NCI-H82 treated with DMSO at 0.1 percent for 48 hours (cell line): ENCODE measurements at regions not wholly inside any gene's neighbourhood (a gene's known extent, or its start where the extent isn't known, plus 50 kb on each side); places are given as distances from the start of the nearest gene placed in this dataset.
A peak's percentile ranks its signal among the peaks of the same experiment; 100 is the strongest.

Experiments used
- DNase-seq: peaks from one replicate; lab custom pipeline; 2025; ENCODE audit not compliant: unreplicated experiment; lab: John Stamatoyannopoulos, UW

GRCh38 chr4:136861091-136861490 is 671.2 kb downstream of the PCDH18 start:
- no peak for DNase-seq

- DNase-seq, result no peak
Observed at GRCh38 chr4:136858903-136859302, 673.4 kb downstream of the PCDH18 start.

- no peak for DNase-seq
Observed at GRCh38 chr4:136855886-136856285, 676.4 kb downstream of the PCDH18 start.

DNA sequence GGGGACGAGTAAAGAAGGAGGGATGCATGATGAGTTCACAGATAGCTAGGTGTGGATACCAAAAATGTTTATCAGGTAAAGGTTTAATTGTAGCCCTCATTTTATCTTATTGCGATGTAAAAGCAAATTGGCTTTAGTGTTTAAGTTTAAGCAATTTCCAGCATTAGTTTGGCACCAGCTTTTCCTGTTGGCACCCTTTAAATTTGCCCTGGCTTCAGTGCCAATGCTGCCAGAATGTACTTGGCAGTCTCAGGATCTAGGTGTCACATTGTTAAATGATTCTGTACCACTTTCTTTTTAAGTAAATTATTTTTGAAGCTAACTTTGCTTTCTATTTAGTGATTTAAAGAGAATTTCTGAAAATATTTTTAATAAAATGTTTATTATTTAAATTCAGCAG is 681.8 kb downstream of the PCDH18 start:
- no peak for DNase-seq

- no peak for DNase-seq
Observed at GRCh38 chr4:136847881-136848621, 684.2 kb downstream of the PCDH18 start.

DNA sequence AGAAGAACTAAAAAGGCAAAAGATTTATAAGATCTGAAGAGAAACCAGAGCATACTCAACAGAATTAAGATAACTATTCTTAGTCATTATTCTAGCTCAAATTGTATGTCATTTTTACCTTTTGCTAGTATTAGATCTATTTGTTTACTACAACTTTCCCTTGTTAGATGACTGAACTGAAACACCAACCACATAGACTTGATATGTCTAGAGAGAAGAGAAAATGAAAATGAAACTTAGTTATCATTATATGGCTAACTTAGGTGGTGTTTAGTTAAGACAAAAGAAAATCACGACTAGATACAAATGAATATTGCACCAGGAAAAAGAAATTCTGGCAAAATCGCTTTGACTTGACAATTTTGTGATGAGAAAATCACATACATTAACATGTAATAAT is 690.8 kb downstream of the PCDH18 start:
- no peak for DNase-seq

DNA sequence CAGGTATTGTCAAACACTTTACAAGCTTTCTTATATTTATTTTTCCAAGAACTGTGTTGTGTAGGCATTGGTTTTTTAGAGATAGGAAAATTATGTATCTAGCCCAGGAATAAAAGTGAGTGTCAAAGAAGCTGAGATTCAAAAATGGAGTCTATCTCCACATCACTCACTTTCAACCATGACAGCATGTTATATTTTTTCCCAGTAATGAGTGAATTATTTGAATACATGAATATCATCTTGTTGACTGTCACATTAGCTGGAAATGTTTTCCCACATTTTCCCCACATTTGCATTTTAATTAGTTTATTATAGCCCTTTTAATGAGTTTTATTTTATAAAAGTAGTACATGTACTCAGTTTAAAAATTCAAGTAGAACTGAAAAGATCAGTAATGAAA is 693.7 kb downstream of the PCDH18 start:
- no peak for DNase-seq

DNA sequence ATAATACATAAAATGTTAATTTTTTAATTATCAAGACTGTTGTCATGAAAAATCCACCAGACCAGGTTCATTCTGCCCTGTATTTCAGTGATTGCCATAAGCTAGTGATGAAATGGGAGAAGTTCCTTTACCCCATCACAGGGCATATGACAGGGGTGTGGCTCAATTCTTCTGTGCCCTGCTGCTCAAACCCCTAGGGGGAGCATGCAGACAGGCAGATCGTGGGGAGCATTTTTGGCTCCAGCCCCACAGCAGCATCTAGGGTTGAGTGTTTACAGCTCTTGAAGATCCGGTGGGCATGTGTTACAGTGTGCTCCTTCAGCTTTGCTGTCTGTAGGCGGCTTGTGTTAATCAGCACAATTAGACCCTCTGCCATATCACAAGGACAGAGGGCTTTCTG is 700.7 kb downstream of the PCDH18 start:
- DNase-seq, result no peak

DNA sequence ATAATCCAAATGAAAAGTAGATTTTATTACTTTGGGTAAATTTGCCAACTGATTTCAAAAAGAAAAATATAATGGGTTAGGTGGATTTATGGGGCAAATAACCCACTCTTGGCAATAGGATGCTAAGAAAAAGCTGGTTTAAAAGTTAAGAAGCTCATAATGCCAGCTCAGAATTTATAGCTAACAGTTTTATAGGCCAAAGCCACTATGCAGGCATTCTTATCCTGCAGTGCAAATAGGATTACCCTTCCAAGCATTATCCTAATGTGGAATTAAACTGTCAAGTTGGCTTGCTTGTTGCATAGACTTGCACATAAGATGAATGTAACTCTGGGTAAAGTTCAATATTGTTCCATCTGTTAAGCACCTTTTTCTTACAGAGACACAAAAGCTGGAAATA is 703.0 kb downstream of the PCDH18 start:
- DNase-seq, result peak; percentile 78

DNA sequence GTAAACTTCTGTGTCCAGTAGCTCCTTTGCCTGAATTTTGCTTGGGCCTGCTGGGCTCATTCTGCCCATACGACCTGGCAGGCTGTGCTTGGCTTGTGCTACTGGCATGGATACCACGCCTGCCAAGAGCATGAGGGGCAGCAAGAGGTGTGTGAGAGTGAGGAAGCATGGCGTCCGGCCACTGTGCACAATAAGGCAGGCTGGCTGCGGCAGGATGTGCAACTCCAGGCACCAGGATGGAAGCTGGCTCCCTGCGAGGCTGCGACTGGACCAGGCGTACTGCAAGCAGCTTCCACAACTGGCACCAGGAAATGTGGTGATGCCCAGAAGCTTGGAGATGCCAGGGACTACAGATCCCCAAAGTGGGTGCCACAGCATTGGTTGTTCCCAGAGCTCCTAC is 709.3 kb downstream of the PCDH18 start:
- DNase-seq, result no peak

DNA sequence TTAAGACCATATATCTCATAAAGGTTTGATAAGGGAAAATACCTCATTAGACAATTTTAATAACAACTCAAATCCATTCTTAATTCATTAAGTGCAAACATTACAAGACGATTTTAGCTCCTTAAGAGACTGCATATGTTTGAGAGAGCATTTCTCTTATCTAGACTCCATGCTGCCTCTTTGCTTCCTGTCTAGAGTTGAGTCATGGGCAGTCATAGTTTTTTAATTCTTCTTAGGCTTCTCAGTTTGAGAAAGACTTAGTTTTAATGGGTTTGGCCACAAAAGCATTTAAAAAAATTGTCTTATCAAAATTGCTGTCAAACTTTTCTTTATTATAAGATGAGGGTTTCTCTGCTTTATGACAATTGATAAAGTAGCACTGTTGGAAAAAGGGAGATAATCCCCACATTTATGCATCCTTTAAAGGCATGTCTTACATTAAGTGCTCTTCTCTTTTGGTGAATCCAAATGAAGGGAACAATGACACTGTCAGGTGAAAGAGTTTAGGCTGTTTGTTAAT is 713.4 kb downstream of the PCDH18 start:
- DNase-seq, result no peak

DNA sequence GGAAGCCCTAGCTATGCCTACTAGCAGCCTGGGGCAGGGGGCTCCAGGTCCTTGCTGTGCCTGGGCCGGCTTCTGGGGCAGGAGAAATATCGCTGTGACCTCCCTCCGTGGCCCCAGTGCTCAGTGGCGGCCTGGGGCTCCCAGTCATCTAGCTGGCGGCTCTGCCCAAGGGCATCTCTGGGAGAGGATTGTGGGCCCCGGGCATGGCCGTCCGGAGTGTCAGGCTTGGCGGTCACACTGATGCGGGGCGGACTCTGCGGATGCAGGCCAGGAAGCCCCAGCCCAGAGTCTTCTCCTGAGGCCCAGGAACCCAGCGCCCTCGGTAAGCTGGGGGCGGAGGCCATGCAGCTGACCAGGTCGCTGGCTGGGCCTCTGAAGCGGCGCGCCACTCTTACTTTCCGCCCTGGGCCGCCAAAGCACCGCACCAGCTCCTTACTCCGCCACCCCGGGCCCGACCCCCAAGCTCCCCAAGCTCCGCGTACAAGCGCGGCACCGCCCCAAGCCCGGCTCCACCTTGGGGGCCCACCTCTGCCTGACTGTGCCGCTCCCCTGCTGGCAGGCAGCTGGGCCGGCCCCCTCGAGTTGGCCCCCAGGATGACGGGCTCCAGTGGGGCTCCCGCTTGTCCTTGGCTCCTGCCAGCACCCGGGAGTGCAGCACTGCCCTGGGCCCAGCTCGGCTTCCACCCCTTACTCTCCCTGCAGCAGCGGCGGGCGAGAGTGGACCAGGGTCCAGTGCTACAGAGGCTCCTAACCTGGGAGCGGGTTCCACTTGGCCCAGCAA is 720.0 kb downstream of the PCDH18 start:
- no peak for DNase-seq

- no peak for DNase-seq
Observed at GRCh38 chr4:136811496-136812077, 720.7 kb downstream of the PCDH18 start.

GRCh38 chr4:136810626-136811025 is 721.7 kb downstream of the PCDH18 start:
- DNase-seq, result no peak

DNA sequence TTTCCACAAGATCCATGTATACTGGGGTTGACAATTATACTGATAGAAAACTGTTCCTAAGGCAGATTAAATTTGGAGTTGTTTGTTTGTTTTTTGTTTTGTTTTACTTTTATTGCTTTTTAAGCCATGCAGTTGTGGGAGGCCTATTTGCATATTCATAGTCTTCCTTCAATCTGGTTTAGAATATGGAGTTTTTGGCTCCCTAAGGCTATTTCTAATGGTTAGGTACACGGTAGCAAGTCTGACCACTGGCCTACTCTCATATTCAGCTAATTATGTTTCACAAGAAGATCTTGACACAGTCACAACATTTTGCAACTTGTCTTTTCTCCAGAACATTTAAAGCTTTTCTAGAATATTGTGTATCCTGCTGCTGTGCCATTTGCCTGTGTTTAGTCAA is 725.5 kb downstream of the PCDH18 start:
- no peak for DNase-seq

DNA sequence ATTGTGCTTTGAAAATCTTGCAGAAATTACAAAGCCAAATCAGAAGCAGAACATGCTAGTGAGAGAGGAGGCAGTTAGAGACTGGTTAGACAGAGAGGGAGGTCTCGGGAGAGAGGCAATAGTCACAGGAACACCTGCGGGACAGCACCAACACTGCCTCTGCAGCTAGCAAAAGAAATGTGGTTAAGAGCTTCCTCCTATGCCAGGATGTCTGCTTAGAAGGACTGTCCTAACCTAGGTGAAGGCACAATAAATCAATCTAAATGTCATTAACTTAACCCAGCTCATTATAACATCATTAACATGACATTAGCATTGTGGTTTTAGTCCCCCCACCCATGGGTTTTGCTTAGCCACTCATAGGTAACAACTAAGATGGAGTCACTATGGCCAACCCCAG is 726.7 kb downstream of the PCDH18 start:
- DNase-seq, result no peak

DNA sequence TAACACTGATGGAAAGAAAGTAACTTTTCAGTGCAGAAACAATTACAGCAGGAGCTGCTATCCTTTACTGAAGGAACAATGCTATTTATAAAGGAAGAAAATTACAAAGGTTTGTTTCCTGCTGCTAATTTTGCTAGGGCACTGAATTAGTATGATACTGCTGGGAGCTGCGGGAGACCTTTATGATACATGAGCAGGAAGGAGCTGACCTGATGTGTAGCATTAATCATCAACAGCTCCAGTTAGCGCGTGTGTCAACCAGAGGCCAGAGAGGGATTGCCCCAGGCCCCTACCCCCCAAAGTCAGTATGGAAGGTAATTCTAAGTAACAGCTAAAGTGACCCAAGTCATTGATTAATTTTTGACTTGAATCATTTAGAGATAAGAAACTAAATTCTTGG is 728.9 kb downstream of the PCDH18 start:
- no peak for DNase-seq

DNA sequence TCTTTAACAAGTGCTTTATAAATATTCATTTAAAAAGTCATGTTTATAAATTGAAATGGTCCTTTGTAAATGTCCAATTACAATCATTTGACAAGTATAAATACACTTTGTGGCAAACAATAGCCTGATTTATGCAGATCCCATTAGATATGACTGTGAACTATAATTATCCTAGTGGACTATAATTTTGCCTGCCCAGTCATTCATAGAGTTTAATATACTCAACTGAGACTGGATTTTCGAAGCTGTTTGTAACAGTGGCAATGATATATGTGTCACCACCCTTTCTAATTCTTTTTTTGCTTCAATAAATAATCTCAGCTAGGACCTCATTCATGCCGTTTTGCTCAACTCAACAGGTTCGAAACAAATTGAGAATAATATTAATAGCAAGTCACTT is 732.0 kb downstream of the PCDH18 start:
- no peak for DNase-seq

DNA sequence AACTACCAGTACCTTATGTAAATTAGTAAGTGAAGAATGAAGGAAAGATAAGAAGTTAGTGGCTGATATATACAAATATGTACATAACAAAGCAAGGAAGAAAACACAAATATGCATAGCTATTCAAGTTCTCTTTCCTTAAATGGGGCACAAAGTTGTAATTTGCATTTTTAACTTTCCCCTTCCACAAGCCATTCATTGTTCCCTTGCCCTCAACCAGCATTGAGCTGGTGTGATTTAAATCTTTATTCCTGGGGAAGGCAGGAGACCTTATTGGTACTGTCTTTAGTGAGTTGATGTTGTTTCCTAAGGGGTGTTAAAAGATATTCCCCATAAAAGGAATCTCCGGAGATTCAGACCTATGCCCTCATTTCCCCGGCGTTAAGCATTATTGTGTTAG is 735.3 kb downstream of the PCDH18 start:
- DNase-seq, result no peak

DNA sequence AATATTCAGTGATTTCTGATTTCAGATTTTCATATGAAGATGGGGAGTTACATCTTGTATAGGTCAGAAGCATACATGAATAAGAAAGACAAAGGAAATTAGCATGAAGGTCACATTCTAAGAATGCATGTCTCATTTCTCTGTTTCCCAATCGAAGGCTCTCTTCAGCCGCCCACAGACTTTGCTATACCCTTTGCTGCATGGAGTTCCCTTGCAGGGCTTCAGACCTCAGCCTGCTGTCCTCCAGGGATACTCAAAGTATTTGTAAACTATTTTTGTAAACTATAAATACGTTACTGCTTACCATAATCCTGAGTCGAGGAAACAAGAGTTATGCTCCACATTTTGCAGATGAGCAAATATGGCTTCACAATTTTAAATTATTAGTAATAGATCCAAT is 738.4 kb downstream of the PCDH18 start:
- no peak for DNase-seq

DNA sequence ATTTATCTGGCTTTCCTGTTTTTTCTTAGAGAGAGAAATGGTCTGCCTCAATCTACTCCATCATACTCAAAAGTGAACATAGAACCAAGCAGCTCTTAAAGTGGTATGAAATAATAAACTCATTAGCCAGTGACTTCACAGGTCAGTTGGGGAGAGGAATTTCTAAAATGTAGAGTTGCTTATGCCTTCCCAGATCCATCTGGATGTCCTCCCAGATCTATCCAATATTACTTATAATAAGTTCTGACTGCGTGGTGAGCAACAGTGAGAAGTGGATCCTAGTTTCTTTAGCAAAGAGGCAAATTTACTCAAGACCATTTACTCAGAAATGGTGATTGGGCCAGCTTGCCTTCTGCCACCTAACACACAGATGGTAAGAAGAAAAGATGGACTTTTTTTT is 748.0 kb downstream of the PCDH18 start:
- DNase-seq, result no peak

- DNase-seq, result no peak
Observed at GRCh38 chr4:136769717-136770116, 762.6 kb downstream of the PCDH18 start.
